Fibroblast of villous mesenchyme (primary cell): ENCODE measurements at regions not wholly inside any gene's neighbourhood (a gene's known extent, or its start where the extent isn't known, plus 50 kb on each side); places are given as distances from the start of the nearest gene placed in this dataset.
A peak's percentile ranks its signal among the peaks of the same experiment; 100 is the strongest.
"Not testable (repeated sequence)": the region's sequence is repeated elsewhere in the genome, so short reads cannot be mapped to it uniquely, and the experiment has no call there.

Experiments used
- DNase-seq: peaks from one replicate; pipeline ENCODE4 v3.0.0-alpha.2; 2010; ENCODE audit warnings: low read depth
- H3K4me3 ChIP-seq: 2 replicates; pipeline ENCODE4 v1.5.1; 2011; ENCODE audit warnings: low read depth, mild to moderate bottlenecking, low read length
- TF ChIP-seq, protein P1 (sequence below): IDR thresholded peaks from 2 replicates; pipeline ENCODE4 v1.5.1; 2012; ENCODE audit warnings: low read depth, mild to moderate bottlenecking, low read length; ENCODE audit not compliant: insufficient read depth

DNA sequence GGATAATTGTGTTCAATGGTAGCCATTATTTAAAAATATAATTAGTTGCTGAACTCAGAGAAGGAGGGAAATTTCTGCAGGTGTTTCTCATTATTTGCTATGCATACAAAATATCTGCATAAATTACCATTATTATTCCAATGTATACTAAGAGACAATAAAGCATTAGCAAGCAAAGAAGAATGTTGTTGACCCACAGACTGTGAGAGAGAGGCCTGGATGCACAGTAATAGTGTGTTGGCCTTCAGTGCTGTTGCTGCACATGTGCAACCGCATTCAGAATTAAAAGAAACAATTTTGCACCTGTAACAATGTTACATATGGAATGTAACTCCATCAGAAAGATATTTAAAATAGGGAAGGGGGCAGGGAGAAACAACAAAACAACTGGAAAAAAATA lies 155.6 kb upstream of the KCNH8 start:
- DNase-seq = no peak
- TF ChIP-seq, protein P1, sequence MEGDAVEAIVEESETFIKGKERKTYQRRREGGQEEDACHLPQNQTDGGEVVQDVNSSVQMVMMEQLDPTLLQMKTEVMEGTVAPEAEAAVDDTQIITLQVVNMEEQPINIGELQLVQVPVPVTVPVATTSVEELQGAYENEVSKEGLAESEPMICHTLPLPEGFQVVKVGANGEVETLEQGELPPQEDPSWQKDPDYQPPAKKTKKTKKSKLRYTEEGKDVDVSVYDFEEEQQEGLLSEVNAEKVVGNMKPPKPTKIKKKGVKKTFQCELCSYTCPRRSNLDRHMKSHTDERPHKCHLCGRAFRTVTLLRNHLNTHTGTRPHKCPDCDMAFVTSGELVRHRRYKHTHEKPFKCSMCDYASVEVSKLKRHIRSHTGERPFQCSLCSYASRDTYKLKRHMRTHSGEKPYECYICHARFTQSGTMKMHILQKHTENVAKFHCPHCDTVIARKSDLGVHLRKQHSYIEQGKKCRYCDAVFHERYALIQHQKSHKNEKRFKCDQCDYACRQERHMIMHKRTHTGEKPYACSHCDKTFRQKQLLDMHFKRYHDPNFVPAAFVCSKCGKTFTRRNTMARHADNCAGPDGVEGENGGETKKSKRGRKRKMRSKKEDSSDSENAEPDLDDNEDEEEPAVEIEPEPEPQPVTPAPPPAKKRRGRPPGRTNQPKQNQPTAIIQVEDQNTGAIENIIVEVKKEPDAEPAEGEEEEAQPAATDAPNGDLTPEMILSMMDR = no peak
- H3K4me3 ChIP-seq = no peak overlapping the region

DNA sequence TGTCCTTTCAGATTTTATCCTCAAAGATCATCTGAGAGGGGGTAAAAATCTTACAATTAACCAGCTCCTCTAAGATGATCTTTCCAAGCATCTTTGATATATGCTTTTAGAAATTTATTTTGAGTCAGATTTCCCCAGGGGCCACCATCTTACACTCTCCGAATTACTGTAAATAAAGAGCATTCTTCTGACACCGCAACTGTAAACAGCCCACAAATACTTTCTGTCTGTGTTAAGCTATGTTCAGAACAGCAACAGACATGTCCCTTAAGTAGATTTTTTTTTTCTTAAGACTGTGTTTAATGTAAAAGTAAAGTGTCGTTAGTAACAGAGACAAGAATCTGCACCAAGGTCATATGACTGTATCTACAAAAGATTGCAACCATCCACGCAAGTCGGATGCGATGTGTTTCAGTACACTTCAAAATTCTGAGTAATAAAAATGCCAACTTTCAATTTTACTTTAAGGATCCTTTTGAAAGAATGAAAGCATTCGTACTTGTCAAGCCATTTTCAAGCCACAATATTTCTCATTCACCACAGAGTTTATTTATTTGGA lies 159.0 kb upstream of the KCNH8 start:
- H3K4me3 ChIP-seq = no peak overlapping the region
- DNase-seq = no peak
- TF ChIP-seq, protein P1 = no peak

DNA sequence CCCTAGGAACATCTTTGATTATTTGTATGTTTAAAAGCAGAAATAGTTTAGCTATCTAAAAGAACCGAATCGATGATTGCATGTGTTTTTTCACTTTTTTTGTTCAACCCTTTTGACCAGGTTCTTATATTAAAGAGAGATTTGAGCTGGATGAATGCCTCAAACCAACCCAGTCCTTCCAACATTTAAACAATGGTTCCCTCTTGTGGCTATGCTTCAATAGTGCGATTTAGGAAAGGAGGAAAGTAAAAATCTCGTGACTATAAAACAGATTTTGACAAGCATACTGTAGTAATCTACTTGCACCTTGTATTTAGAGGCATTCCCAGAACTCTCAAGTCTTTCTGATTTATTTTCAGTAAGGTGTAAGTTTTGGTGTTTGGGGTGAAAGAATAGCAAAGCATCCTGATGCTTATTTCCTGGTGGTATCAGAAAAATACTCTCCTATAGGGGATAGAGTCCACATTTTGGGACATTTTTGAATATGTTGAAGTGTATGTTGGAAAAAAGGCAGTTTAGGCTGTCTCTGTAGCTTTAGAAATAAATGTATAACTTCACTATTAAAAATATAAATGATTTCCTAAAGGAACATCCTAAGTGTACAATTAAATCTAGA lies 159.6 kb upstream of the KCNH8 start:
- TF ChIP-seq, protein P1 = peak; percentile 12
- DNase-seq = peak; percentile 6
- no peak overlapping the region for H3K4me3 ChIP-seq

DNA sequence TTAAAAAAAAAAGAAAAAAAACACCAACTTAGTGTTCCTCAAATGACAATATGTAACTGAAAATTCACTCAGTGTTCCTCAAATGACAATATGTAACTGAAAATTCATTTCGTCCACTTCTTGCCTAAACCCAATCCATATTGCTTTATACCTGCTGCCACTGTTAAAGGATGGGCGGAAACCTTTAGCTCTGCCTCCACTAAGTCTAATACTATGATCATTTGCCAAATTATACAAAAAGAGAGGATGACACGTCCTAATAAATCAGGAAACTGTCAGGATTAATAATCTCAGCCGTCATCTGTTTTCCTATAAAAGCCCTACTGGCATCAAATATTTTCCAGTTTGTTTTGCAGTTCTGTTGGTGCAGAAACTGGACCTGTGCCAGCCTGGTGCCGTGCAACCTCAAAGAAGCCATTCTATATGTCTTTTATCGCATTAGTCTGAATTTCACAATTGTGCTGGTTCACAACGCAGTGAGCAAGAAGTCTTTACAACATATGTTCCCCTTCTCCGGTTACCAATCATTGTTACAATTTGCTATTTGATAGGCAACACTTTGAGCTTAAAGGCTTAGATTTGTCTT lies 160.4 kb upstream of the KCNH8 start:
- TF ChIP-seq, protein P1 = no peak
- no peak for DNase-seq

DNA sequence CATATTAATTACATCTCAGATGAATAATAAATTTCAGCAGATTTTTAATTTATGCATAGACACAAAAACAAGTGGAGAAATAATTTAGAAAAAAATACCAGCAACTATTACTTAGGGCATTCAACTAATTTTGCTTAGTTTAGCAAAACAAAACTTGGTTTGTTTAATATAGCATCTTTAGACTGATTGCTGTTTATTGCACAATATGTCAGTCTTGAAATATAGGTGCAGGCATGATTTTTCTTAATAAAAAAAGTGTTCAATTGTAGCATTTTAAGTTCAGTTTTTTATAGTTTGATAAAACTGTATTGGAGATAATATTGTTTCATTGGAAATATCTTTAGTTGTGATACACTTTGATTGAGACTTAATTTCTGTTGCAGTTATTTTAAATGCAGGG lies 161.2 kb upstream of the KCNH8 start:
- no peak overlapping the region for H3K4me3 ChIP-seq
- no peak for DNase-seq
- TF ChIP-seq, protein P1 = no peak

More for the DNA sequence above, 160.4 kb upstream of the KCNH8 start:
- H3K4me3 ChIP-seq = no peak overlapping the region

DNA sequence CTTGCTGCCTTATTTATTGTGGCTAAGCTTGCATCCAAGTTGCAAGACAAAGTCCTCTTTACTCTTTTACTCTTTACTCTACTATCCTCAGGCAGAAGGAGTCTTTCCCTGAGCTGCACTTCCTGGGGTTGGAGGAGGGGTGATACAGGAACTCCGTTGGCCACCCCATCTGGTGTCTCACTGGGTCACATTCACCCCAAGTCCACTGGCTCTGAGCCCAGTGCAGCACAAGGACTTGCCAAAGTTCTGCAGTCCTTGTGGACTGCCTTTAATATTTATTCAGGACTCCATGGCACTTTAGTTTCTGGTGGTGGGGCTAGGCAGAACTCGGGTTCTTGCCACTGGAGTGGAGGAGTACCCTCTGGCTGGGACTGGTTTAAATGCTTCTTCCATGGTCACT lies 165.4 kb upstream of the KCNH8 start:
- DNase-seq = no peak
- no peak overlapping the region for H3K4me3 ChIP-seq
- TF ChIP-seq, protein P1 = no peak

DNA sequence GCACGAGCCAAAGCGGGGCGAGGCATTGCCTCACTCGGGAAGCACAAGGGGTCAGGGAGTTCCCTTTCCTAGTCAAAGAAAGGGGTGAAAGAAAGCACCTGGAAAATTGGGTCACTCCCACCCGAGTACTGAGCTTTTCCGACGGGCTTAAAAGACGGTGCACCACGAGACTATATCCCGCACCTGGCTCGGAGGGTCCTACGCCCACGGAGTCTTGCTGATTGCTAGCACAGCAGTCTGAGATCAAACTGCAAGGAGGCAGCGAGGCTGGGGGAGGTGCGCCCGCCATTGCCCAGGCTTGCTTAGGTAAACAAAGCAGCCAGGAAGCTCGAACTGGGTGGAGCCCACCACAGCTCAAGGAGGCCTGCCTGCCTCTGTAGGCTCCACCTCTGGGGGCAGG lies 172.2 kb upstream of the KCNH8 start:
- H3K4me3 ChIP-seq, DNase-seq: not testable (repeated sequence)
